Stimulated activated CD4-positive, alpha-beta T cell treated with anti-CD3 and anti-CD28 coated beads, Interleukin-2, amount 100 ng/mL, for 48 hours (primary cell): ENCODE measurements at regions not wholly inside any gene's neighbourhood (a gene's known extent, or its start where the extent isn't known, plus 50 kb on each side); places are given as distances from the start of the nearest gene placed in this dataset.
"Not testable (repeated sequence)": the region's sequence is repeated elsewhere in the genome, so short reads cannot be mapped to it uniquely, and the experiment has no call there.

Source experiments
- DNase-seq, 2 donors: peaks; one replicate each; pipeline ENCODE4 v3.0.0-alpha.2; 2020

- DNase-seq: no peak
Measured at GRCh38 chr13:40053401-40053800, 397.9 kb downstream of the COG6 start.

DNA sequence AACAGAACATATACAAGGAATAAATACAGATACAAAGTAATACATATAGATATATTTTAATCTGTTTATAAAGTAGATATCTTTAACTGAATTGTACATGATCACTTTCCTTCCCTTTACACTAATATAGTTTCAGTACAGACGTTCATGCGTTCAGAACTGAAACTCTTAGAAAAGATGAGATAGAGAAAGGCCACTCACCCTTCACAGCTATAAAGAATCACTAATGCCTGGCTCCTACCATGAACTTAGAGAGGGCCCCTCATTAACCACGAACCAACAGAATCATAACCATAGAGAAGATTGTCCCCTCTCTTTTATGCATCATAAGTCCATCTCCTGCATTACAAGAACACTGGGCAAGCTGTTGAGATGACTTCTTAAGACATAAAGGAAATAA is 399.0 kb downstream of the COG6 start:
- DNase-seq: not testable (repeated sequence)

DNA sequence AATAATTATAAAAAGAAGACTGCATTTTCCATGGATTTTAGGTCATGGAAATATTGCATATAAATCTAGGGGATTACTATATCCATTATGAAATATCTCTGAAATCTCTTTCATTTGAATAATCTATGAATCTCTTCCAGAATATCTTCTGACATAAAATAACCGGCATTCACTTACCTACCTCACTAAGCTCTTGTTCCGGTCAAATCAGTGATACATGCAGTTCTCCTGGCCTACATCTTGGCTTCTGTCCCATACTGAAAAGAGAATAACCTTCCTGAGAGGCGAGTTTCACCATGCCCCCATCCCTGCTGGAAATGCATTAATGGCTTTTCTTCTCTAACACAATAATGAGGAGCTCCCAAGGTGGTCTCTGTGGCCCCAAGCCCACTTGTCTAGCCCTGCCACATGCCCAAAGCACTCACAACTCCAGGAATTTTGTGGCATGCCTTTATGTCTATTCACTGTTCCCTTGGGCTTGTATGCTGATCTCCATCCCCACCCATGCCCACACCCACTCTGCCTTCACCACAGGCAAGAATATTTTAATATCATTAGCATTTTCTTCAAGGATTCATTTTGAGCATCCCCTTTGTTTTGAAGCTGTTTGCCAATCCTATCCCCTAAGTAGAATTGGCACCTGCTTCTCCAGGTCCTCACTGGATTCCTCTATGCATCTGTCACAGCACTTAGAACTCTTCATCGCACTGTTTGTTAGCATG is 401.6 kb downstream of the COG6 start:
- DNase-seq: no peak

GRCh38 chr13:40058757-40059236 is 403.3 kb downstream of the COG6 start:
- no peak for DNase-seq

GRCh38 chr13:40059540-40060232 is 404.2 kb downstream of the COG6 start:
- DNase-seq: no peak

GRCh38 chr13:40060296-40061007 is 405.0 kb downstream of the COG6 start:
- peak; percentile 43 to 48 for DNase-seq

GRCh38 chr13:40061466-40062450 is 406.3 kb downstream of the COG6 start:
- DNase-seq: no peak

GRCh38 chr13:40063278-40063698 is 407.8 kb downstream of the COG6 start:
- no peak for DNase-seq

DNA sequence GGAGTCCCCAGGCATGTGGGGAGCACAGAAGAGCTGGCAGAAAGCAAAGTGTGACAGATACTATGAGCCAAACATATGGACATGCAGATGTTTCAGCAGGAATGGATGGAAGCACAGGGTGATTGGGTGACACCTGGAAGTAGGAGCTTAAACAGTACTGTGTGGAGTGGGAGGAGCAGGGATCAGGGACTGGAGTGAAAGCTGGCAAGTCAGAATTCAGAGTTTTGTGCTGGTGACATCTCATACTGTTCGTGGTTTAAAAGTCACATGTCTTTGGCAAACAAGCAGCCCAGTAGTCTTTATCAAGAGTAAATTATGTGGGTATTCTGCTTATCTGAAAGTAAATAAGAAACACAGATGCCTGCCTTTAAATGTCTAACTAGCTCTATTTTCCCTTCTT is 408.2 kb downstream of the COG6 start:
- DNase-seq: no peak

DNA sequence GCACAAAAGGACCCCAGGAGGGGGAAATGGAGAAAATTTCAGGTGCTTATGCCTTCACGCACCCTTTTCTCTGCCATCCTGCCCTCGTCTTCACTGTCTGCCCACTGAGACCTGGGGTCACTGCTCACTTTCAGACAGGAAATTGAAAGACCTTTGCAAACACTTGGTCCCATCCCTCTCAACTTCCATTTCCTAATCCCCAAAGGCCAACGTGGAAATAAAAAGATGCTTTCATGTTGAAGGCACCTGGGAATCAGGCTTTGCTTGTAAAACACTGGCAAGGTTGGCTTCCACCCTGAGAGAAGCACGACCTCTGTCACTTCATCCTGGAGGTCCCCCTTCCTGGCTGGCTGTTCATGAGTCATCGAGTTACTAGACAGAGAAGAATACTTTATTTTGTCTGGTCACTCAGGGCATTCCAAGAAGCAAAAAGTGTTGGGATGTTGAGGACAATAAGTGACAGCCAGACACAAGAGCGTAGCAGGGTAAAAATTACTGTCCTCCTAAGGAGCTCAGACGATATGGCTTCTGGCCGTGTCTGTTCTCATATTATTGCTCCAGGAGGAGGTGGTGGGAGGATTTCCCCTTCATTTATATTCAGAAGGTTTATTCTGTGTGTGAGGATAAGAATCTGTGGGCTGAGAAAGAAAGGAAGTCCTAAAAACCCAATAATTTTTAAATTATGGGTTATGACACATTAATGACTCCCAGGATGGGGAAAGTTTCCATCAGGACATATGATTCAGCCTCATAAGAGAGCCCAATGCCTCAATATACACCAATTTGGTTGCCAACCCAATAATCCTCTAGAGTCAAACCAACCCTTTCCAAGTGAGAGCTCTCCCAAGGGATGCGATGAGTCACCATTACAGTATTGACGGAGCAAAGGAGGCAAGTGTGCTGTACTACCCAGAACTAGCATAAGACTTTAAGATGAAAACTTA is 409.0 kb downstream of the COG6 start:
- DNase-seq: no peak

GRCh38 chr13:40069173-40070044 is 413.9 kb downstream of the COG6 start:
- peak; percentile 62 to 64 for DNase-seq

GRCh38 chr13:40070357-40070756 is 414.9 kb downstream of the COG6 start:
- DNase-seq: no peak

DNA sequence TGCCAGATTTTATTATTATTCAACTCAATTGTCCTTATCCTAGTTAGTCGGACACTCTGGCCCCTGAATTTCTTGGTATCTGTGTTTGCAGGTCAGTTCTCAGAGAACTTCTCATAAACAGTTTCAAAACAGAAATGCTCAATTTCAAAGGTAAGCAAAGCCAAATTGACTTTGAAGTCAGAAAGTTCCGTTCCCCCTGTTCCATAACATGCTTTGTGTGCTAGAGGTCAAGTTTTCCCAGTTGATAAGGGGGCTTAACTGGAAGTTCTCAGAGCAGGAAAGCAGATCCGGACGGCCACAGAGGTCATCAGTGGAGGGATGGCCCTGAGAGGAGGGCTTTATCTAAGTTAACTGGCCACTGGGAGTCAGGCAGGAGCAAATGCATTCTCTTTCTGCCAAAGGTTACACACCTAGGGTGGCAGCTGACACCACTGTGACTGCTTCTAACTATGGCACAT is 417.2 kb downstream of the COG6 start:
- DNase-seq: no peak

GRCh38 chr13:40074338-40074737 is 418.9 kb downstream of the COG6 start:
- DNase-seq: no peak

DNA sequence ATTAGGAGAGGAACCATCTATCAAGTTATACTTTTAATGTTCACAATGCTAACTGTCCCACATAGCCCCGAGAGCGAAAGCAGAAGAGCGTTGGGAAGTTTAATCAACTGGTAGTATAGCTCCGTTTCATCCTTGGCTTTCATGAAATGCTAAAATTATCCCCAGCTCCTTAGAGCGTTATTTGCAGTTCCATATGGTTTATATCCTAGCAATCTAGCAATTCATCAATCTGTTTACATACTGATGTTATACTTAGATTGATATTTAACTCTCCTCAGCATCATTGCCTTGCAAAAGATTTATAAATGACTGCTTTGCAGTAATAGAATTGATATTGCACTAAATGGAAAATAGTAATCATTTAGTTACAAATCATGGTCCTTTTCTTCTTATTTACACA is 419.8 kb downstream of the COG6 start:
- DNase-seq: no peak

DNA sequence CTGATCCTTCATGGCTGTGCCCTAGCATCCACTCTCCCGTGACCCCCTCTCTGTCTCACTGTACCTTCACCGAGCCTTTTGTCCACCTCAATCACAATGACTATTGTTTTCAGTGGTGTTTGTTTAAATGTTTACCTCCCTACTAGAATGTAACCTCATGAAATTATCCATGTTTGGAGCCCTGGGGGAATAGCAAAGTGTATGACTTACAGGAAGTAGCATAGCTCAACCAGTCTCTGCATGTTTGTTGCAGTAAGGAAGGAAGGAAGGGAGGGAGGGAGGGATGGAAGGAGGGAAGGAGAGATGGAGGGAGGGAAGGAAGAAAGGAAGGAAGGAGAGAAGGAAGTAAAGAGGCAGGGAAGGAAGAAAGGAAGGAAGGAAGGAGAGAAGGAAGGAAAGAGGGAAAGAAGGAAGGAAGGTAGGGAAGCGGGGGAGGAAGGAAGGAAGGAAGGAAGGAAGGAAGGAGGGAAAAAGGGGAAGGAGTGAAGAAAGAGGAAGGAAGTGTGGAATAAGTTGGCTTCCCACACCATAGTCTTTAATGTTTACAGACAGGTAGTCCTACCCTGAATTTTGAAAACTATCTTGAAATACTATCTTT is 421.4 kb downstream of the COG6 start:
- DNase-seq: no peak

- no peak for DNase-seq
Measured at GRCh38 chr13:40077396-40078027, 422.1 kb downstream of the COG6 start.

- DNase-seq: no peak
Measured at GRCh38 chr13:40079721-40080120, 424.3 kb downstream of the COG6 start.

GRCh38 chr13:40080676-40081075 is 425.2 kb downstream of the COG6 start:
- DNase-seq: no peak
